Lung (tissue), 11 donors: ENCODE measurements at regions not wholly inside any gene's neighbourhood (a gene's known extent, or its start where the extent isn't known, plus 50 kb on each side); places are given as distances from the start of the nearest gene placed in this dataset.

ENCODE experiments used
- ATAC-seq: fragments of 200-7000 bp; cut with Tn5 transposase; one replicate; pipeline ENCODE4 v1.9.1; 2020; ENCODE audit warnings: moderate number of reproducible peaks; ENCODE audit not compliant: insufficient read depth, low FRiP score
- DNase-seq, 3 donors: peaks; one replicate each; pipeline ENCODE4 v3.0.0-alpha.2; 2013 to 2017
- H3K27ac ChIP-seq, 2 donors: one replicate each; pipeline ENCODE4 v1.5.1; 2013; ENCODE audit warnings: mild to moderate bottlenecking in 2 of 2, moderate library complexity in 2 of 2, control low read depth in 1 of 2, inconsistent platforms in 1 of 2, low read depth in 1 of 2, low read length in 1 of 2
- H3K27me3 ChIP-seq, 3 donors: one replicate each; pipeline ENCODE4 v1.5.1; 2013; ENCODE audit warnings: low read length in 2 of 3; ENCODE audit not compliant: control insufficient read depth in 3 of 3, insufficient read depth in 3 of 3
- H3K36me3 ChIP-seq, 4 donors: one replicate each; pipeline ENCODE4 v1.5.1; 2013; ENCODE audit warnings: low read length in 4 of 4, mild to moderate bottlenecking in 1 of 4, moderate library complexity in 1 of 4; ENCODE audit not compliant: control insufficient read depth in 4 of 4, insufficient read depth in 4 of 4
- H3K4me1 ChIP-seq, 5 donors: one replicate each; pipeline ENCODE4 v1.5.1; 2013; ENCODE audit warnings: low read length in 5 of 5, mild to moderate bottlenecking in 2 of 5, moderate library complexity in 1 of 5; ENCODE audit not compliant: control insufficient read depth in 5 of 5, insufficient read depth in 5 of 5
- H3K4me3 ChIP-seq: one replicate; pipeline ENCODE4 v1.5.1; 2013; ENCODE audit warnings: mild to moderate bottlenecking, control low read depth, moderate library complexity
- H3K9ac ChIP-seq, 2 donors: one replicate each; pipeline ENCODE4 v1.5.1; 2013; ENCODE audit warnings: low read length in 2 of 2, control low read depth in 1 of 2; ENCODE audit not compliant: insufficient read depth in 1 of 2
- H3K9me3 ChIP-seq, 4 donors: one replicate each; pipeline ENCODE4 v1.5.1; 2013; ENCODE audit warnings: low read length in 3 of 4, mild to moderate bottlenecking in 1 of 4, moderate library complexity in 1 of 4; ENCODE audit not compliant: control insufficient read depth in 4 of 4, insufficient read depth in 3 of 4
- CTCF ChIP-seq: IDR thresholded peaks from 2 replicates; pipeline ENCODE4 v1.5.1; 2012; ENCODE audit warnings: mild to moderate bottlenecking; ENCODE audit errors: control extremely low read depth, extremely low read depth
- WGBS, 2 donors: extraction: QIAGEN DNeasy Blood & Tissue Kit; methylation state at CpG; one replicate each; pipeline ENCODE4 v1.1.7; 2013; 5-methylcytosine and 5-hydroxymethylcytosine counted together
- donor health status: control.
- donor health status: control.
- donor health status: Bipolar disorder and iron deficiency.
- donor health status: healthy.
- donor health status: DM: yes; HTN: yes; CAD: no.

- DNase-seq (peak; percentile 55 to 79 (median 78)), ATAC-seq (peak; percentile 61)
- peak overlapping the region; percentile 2 to 88 for H3K27ac ChIP-seq
- WGBS, 2 donors: 17 to 23% methylated on average over 8 of the region's 8 CpGs
- H3K9ac ChIP-seq: peak overlapping the region in 1 of 2 donors; percentile 36
- no peaks in the 10 kb centered on the region for H3K36me3 ChIP-seq
- H3K9me3 ChIP-seq: no peaks in the 10 kb centered on the region
- no peak overlapping the region for H3K4me3 ChIP-seq
- TF ChIP-seq CTCF: no peak
- H3K4me1 ChIP-seq: peaks cover 0 to 39% (median 3%) of the 10 kb centered on the region in 5 donors
- no peaks in the 10 kb centered on the region for H3K27me3 ChIP-seq
Measured at GRCh38 chr4:123744664-123745290, 348.2 kb downstream of the SPRY1 start.

DNA sequence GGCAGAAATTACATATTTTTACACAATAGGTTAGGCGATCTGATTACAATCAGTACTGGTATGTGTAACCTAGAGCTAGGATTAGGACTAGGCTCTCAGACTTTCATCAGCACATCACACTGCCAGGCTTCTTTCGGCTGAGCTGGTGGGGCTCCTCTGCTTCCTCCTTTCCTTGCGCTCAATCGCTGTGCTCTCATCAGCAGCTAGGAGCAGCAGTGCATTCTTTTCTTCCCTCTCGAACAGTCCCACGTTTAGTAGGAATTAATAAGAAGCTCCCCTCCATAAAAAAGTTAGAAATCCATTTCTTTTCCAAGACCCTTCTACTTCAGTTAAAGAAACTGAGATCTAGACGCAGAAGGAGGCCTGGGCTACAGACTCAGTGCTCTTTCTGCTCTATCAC is 350.4 kb downstream of the SPRY1 start:
- ATAC-seq (no peak), DNase-seq (peak; percentile 21 to 52 (median 48))
- no peak overlapping the region for H3K4me3 ChIP-seq
- no peaks in the 10 kb centered on the region for H3K27me3 ChIP-seq
- no peaks in the 10 kb centered on the region for H3K9me3 ChIP-seq
- 46 to 71% methylated on average over 7 of the region's 7 CpGs for WGBS, 2 donors
- peaks cover 0 to 36% (median 3%) of the 10 kb centered on the region in 5 donors for H3K4me1 ChIP-seq
- H3K9ac ChIP-seq: no peak overlapping the region
- H3K27ac ChIP-seq: no peak overlapping the region
- no peaks in the 10 kb centered on the region for H3K36me3 ChIP-seq
- no peak for TF ChIP-seq CTCF

GRCh38 chr4:123748806-123749205 is 352.2 kb downstream of the SPRY1 start:
- WGBS, 2 donors: 44 to 61% methylated on average over 3 of the region's 3 CpGs
- ATAC-seq (no peak), DNase-seq (no peak)
- H3K27me3 ChIP-seq: no peaks in the 10 kb centered on the region
- H3K27ac ChIP-seq: peak overlapping the region in 1 of 2 donors; percentile 61
- no peaks in the 10 kb centered on the region for H3K36me3 ChIP-seq
- peaks cover 0 to 28% (median 4%) of the 10 kb centered on the region in 5 donors for H3K4me1 ChIP-seq
- H3K9ac ChIP-seq: no peak overlapping the region
- TF ChIP-seq CTCF: no peak
- H3K4me3 ChIP-seq: no peak overlapping the region
- no peaks in the 10 kb centered on the region for H3K9me3 ChIP-seq

DNA sequence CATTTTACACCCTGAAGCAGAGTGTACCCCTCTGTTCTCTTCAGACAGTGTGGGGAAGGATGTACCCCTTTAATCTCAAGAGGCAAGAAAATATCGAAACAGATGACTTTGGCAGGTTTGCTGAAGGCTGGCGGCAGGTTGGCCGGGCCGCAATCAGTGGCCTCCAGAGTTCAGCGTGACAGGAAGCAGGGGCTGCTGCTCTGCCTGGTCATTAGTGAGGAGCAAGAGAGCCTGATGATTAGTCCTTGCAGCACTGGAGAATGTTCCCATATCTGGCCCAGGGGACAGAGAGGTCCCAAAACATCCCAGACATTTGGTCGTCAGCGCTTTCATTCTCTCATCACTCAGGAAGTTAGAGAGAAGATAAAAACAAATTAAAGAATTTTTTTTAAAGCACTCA is 352.8 kb downstream of the SPRY1 start:
- Histone ChIP-seq H3K36me3 (no peaks in the 10 kb centered on the region), H3K9ac (no peak overlapping the region), H3K27me3 (no peaks in the 10 kb centered on the region), H3K4me3 (no peak overlapping the region), H3K27ac (peak overlapping the region in 1 of 2 donors; percentile 78), H3K4me1 (peaks cover 0 to 22% (median 4%) of the 10 kb centered on the region in 5 donors), H3K9me3 (no peaks in the 10 kb centered on the region)
- DNase-seq (peak; percentile 14 to 32 (median 16)), ATAC-seq (no peak)
- no peak for TF ChIP-seq CTCF
- 44 to 67% methylated on average over 7 of the region's 7 CpGs for WGBS, 2 donors
